IMR-90 (cell line): ENCODE measurements at regions not wholly inside any gene's neighbourhood (a gene's known extent, or its start where the extent isn't known, plus 50 kb on each side); places are given as distances from the start of the nearest gene placed in this dataset.
"Not testable (repeated sequence)": the region's sequence is repeated elsewhere in the genome, so short reads cannot be mapped to it uniquely, and the experiment has no call there.

Experiments used
- ATAC-seq: fragments of 200-7000 bp; cut with Tn5 transposase; 2 replicates; pipeline ENCODE4 v1.9.1; 2020; ENCODE audit warnings: low read depth, mild to moderate bottlenecking, moderate library complexity
- BruUV-seq: library from RNA; stranded (reverse); fragments of 400-500 nt; replicated peaks from 2 replicates; lab custom pipeline; 2021; lab: Mats Ljungman, UMichigan
- CTCF ChIA-PET: fragments of 300-600 bp; formaldehyde crosslinking; extraction: SDS; loops from one replicate; lab custom pipeline; 2021; ENCODE audit warnings: antibody characterized with exemption; lab: Yijun Ruan, JAX
- POLR2A ChIA-PET: fragments of 300-600 bp; sonication (Branson Sonifier 250); formaldehyde crosslinking; loops from one replicate; lab custom pipeline; 2022; ENCODE audit warnings: antibody characterized with exemption; ENCODE audit not compliant: unreplicated experiment; lab: Charles Lee
- DNase-seq: peaks from one replicate; pipeline ENCODE4 v3.0.0; 2013
- H2AFZ ChIP-seq: replicated peaks from 2 replicates; pipeline ENCODE3; 2013; ENCODE audit warnings: low read length, mild to moderate bottlenecking; ENCODE audit not compliant: poor library complexity
- H2AK5ac ChIP-seq: 2 replicates; pipeline ENCODE4 v1.6.1; 2013; ENCODE audit warnings: low read depth, low read length, inconsistent platforms
- H2AK9ac ChIP-seq: replicated peaks from 2 replicates; pipeline ENCODE3; 2013; ENCODE audit warnings: mild to moderate bottlenecking, low read depth, low read length, moderate library complexity; ENCODE audit not compliant: poor library complexity
- H2BK120ac ChIP-seq: 2 replicates; pipeline ENCODE4 v1.6.1; 2013; ENCODE audit warnings: low read depth, low read length, inconsistent platforms
- H2BK15ac ChIP-seq: 3 replicates; pipeline ENCODE4 v1.6.1; 2013; ENCODE audit warnings: low read depth, low read length, inconsistent platforms
- H2BK20ac ChIP-seq: 2 replicates; pipeline ENCODE4 v1.6.1; 2013; ENCODE audit warnings: low read depth, mild to moderate bottlenecking, inconsistent platforms, low read length, moderate library complexity
- H2BK5ac ChIP-seq: 2 replicates; pipeline ENCODE4 v1.6.1; 2013; ENCODE audit warnings: mild to moderate bottlenecking, low read depth, low read length, inconsistent platforms; ENCODE audit not compliant: poor library complexity, severe bottlenecking
- H3K14ac ChIP-seq: replicated peaks from 2 replicates; pipeline ENCODE4 v1.6.1; 2013; ENCODE audit warnings: low read depth, low read length, inconsistent platforms
- H3K18ac ChIP-seq: 2 replicates; pipeline ENCODE4 v1.6.1; 2013; ENCODE audit warnings: low read depth, low read length, control low read depth
- H3K23ac ChIP-seq: 2 replicates; pipeline ENCODE4 v1.6.1; 2013; ENCODE audit warnings: low read depth, low read length, inconsistent platforms
- H3K27ac ChIP-seq: 2 replicates; pipeline ENCODE4 v1.5.1; 2013; ENCODE audit warnings: mild to moderate bottlenecking, control low read depth, low read length; ENCODE audit not compliant: insufficient read depth
- H3K27me3 ChIP-seq: 2 replicates; pipeline ENCODE4 v1.6.1; 2013; ENCODE audit warnings: low read length; ENCODE audit not compliant: control insufficient read depth, insufficient read depth
- H3K36me3 ChIP-seq: 2 replicates; pipeline ENCODE4 v1.6.1; 2013; ENCODE audit warnings: low read length, mixed read lengths; ENCODE audit not compliant: control insufficient read depth, insufficient read depth
- H3K4ac ChIP-seq: 2 replicates; pipeline ENCODE4 v1.6.1; 2013; ENCODE audit warnings: low read depth, low read length, inconsistent platforms
- H3K4me1 ChIP-seq: 2 replicates; pipeline ENCODE4 v1.6.1; 2013; ENCODE audit warnings: low read length, mixed read lengths; ENCODE audit not compliant: control insufficient read depth, insufficient read depth
- H3K4me2 ChIP-seq: 2 replicates; pipeline ENCODE4 v1.6.1; 2013; ENCODE audit warnings: low read depth, mild to moderate bottlenecking, control low read depth, low read length, moderate library complexity
- H3K4me3 ChIP-seq: 2 replicates; pipeline ENCODE4 v1.5.1; 2013; ENCODE audit warnings: low read depth, mild to moderate bottlenecking, control low read depth, low read length, moderate library complexity; ENCODE audit not compliant: insufficient read depth
- H3K56ac ChIP-seq: 2 replicates; pipeline ENCODE4 v1.6.1; 2013; ENCODE audit warnings: low read length, inconsistent platforms; ENCODE audit not compliant: insufficient read depth; ENCODE audit errors: extremely low read depth
- H3K79me1 ChIP-seq, 2 experiments: 2 replicates each; pipeline ENCODE4 v1.6.1; 2013; ENCODE audit warnings: low read length in 2 of 2, inconsistent platforms in 1 of 2, low read depth in 1 of 2
- H3K9ac ChIP-seq: 2 replicates; pipeline ENCODE4 v1.6.1; 2013; ENCODE audit warnings: low read depth, low read length, control low read depth
- H3K9me1 ChIP-seq: 2 replicates; pipeline ENCODE4 v1.6.1; 2013; ENCODE audit warnings: low read length, inconsistent platforms; ENCODE audit not compliant: insufficient read depth
- H3K9me3 ChIP-seq: 2 replicates; pipeline ENCODE4 v1.6.1; 2013; ENCODE audit warnings: low read length; ENCODE audit not compliant: control insufficient read depth, insufficient read depth
- H4K20me1 ChIP-seq: 2 replicates; pipeline ENCODE4 v1.6.1; 2013; ENCODE audit warnings: low read length, inconsistent platforms; ENCODE audit not compliant: insufficient read depth
- H4K5ac ChIP-seq: 2 replicates; pipeline ENCODE4 v1.6.1; 2013; ENCODE audit warnings: mild to moderate bottlenecking, low read depth, low read length, control low read depth
- H4K8ac ChIP-seq, 2 experiments: 2 replicates each; pipeline ENCODE4 v1.6.1; 2013; ENCODE audit warnings: low read depth in 2 of 2, low read length in 2 of 2, control low read depth in 1 of 2, inconsistent platforms in 1 of 2
- H4K91ac ChIP-seq: 2 replicates; pipeline ENCODE4 v1.6.1; 2013; ENCODE audit warnings: low read depth, low read length, inconsistent platforms; ENCODE audit not compliant: insufficient read depth
- CEBPB ChIP-seq: IDR thresholded peaks from 2 replicates; pipeline ENCODE4 v1.6.1; 2012; ENCODE audit warnings: low read depth, low read length, improper control_type of control experiment
- CHD1 ChIP-seq: IDR thresholded peaks from 2 replicates; pipeline ENCODE4 v1.6.1; 2012; ENCODE audit warnings: low read depth, low read length, improper control_type of control experiment
- FOS ChIP-seq: fragments of 150-350 bp; IDR thresholded peaks from 2 replicates; pipeline ENCODE4 v1.6.1; 2016; ENCODE audit warnings: low read depth, low read length
- MAFK ChIP-seq: IDR thresholded peaks from 2 replicates; pipeline ENCODE4 v1.6.1; 2012; ENCODE audit warnings: low read depth, low read length, improper control_type of control experiment
- MXI1 ChIP-seq: IDR thresholded peaks from 2 replicates; pipeline ENCODE4 v1.6.1; 2012; ENCODE audit warnings: low read depth, mild to moderate bottlenecking, low read length, moderate library complexity, borderline replicate concordance
- WGBS, 2 experiments: methylation state at CpG; one replicate each; pipeline versions ENCODE4 v1.1.5 to v1.1.7; 2013; ENCODE audit warnings: missing lambda C conversion rate in 2 of 2; ENCODE audit not compliant: insufficient read length in 1 of 2; ENCODE audit errors: extremely low coverage in 2 of 2; 5-methylcytosine and 5-hydroxymethylcytosine counted together
- dilution Hi-C: fragments of 300-500 bp; cut with HindIII; formaldehyde crosslinking; loops from one replicate; pipeline ENCODE4 v1.14.3; 2018; ENCODE audit warnings: low sequenced_read_pairs; ENCODE audit not compliant: unreplicated experiment
- in situ Hi-C: fragments of 300-500 bp; cut with MboI; formaldehyde crosslinking; loops from 3 replicates; pipeline ENCODE4 v1.14.3; 2019; ENCODE audit warnings: low sequenced_read_pairs, inconsistent platforms, mixed read lengths
- intact Hi-C: fragments of 100-400 bp; cut with micrococcal nuclease; formaldehyde crosslinking; loops from 2 replicates; pipeline ENCODE4 v1.10.0; 2022
- TF ChIP-seq, protein P1 (sequence below): fragments of 150-350 bp; IDR thresholded peaks from 2 replicates; pipeline ENCODE4 v1.6.1; 2017; ENCODE audit warnings: mild to moderate bottlenecking, antibody characterized with exemption, low read length, low read depth
- TF ChIP-seq, protein P2 (sequence below): fragments of 150-350 bp; IDR thresholded peaks from 2 replicates; pipeline ENCODE4 v1.6.1; 2016; ENCODE audit warnings: low read depth, mild to moderate bottlenecking, low read length, moderate library complexity, borderline replicate concordance

DNA sequence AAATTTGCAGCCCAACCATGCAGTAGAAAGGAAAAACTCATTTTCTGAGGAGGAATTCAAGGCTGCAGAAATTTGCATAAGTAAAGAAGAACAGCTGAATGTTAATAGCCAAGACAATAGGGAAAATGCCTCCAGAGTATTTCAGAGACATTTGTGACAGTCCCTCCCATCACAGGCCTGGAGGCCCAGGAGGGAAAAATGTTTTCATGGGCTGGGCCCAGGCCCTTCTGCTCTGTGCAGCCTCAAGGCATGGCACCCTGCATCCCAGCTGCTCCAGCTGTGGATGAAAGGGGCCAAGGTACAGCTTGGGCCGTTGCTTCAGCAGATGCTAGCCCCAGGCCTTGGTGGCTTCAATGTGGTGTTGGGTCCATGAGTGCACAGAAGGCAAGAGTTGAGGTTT, 62.3 kb downstream of the ATXN7L3B start:
- Histone ChIP-seq H3K79me1 (no peaks in the 10 kb centered on the region), H3K9me1 (no peaks in the 10 kb centered on the region), H2BK20ac (no peak overlapping the region), H4K20me1 (no peaks in the 10 kb centered on the region), H2BK5ac (no peak overlapping the region), H3K4me3 (no peak overlapping the region), H2BK120ac (no peak overlapping the region), H4K8ac (no peak overlapping the region), H3K4ac (no peak overlapping the region), H3K4me2 (no peak overlapping the region), H2BK15ac (no peak overlapping the region), H4K5ac (no peak overlapping the region), H3K23ac (no peak overlapping the region), H3K18ac (no peak overlapping the region), H3K4me1 (no peaks in the 10 kb centered on the region), H3K14ac (no peak overlapping the region), H2AFZ (no peak overlapping the region), H2AK9ac (no peak overlapping the region), H3K9me3 (no peaks in the 10 kb centered on the region), H3K9ac (no peak overlapping the region), H2AK5ac (no peak overlapping the region), H3K36me3 (no peaks in the 10 kb centered on the region), H3K56ac (no peak overlapping the region), H4K91ac (no peak overlapping the region), H3K27me3 (no peaks in the 10 kb centered on the region), H3K27ac (no peak overlapping the region)
- WGBS, 2 experiments: no CpG with 5 or more reads among the region's 1 CpG
- ATAC-seq: no peak
- intact Hi-C loops: no loop called here
- POLR2A ChIA-PET: no interaction called here
- no TSS peak for BruUV-seq
- CTCF ChIA-PET: no interaction called here
- TF ChIP-seq, protein P1, sequence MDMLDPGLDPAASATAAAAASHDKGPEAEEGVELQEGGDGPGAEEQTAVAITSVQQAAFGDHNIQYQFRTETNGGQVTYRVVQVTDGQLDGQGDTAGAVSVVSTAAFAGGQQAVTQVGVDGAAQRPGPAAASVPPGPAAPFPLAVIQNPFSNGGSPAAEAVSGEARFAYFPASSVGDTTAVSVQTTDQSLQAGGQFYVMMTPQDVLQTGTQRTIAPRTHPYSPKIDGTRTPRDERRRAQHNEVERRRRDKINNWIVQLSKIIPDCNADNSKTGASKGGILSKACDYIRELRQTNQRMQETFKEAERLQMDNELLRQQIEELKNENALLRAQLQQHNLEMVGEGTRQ: no peak
- TF ChIP-seq CEBPB: no peak
- TF ChIP-seq, protein P2, sequence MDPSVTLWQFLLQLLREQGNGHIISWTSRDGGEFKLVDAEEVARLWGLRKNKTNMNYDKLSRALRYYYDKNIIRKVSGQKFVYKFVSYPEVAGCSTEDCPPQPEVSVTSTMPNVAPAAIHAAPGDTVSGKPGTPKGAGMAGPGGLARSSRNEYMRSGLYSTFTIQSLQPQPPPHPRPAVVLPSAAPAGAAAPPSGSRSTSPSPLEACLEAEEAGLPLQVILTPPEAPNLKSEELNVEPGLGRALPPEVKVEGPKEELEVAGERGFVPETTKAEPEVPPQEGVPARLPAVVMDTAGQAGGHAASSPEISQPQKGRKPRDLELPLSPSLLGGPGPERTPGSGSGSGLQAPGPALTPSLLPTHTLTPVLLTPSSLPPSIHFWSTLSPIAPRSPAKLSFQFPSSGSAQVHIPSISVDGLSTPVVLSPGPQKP: no peak
- TF ChIP-seq CHD1: no peak
- no peak for TF ChIP-seq MXI1
- TF ChIP-seq FOS: no peak
- no peak for TF ChIP-seq MAFK
- DNase-seq: no peak
- dilution Hi-C loops: no loop called here
- in situ Hi-C loops: no loop called here

DNA sequence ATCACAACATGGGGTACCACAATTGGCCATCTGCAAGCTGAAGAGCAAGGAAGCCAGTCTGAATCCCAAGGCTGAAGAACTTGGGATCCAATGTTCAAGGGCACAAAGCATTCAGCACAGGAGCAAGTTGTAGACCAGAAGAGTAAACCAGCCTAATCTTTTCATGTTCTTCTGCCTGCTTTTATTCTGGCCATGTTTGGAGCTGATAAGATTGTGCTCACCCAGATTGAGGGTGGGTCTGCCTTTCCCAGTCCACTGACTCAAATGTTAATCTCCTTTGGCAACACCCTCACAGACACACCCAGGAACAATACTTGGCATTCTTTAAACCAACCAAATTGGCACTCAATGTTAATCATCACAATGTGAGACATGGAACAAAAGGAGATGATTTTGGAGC, 63.2 kb downstream of the ATXN7L3B start:
- H3K27me3 ChIP-seq, intact Hi-C loops, in situ Hi-C loops, BruUV-seq, H4K8ac ChIP-seq, H3K23ac ChIP-seq, H3K56ac ChIP-seq, H3K4me3 ChIP-seq, H3K4me1 ChIP-seq, H2BK120ac ChIP-seq, H3K4me2 ChIP-seq, H4K5ac ChIP-seq, H3K27ac ChIP-seq, H3K4ac ChIP-seq, H4K91ac ChIP-seq, H2AFZ ChIP-seq, H2BK15ac ChIP-seq, CTCF ChIA-PET, H2AK9ac ChIP-seq, H3K14ac ChIP-seq, H3K79me1 ChIP-seq, dilution Hi-C loops, H3K18ac ChIP-seq, DNase-seq, H2BK20ac ChIP-seq, H4K20me1 ChIP-seq, H3K9me1 ChIP-seq, H2BK5ac ChIP-seq, H3K9ac ChIP-seq, POLR2A ChIA-PET, H2AK5ac ChIP-seq, H3K36me3 ChIP-seq, H3K9me3 ChIP-seq, ATAC-seq: not testable (repeated sequence)
